WTC11 (cell line): ENCODE measurements at regions not wholly inside any gene's neighbourhood (a gene's known extent, or its start where the extent isn't known, plus 50 kb on each side); places are given as distances from the start of the nearest gene placed in this dataset.

ENCODE experiments used
- ATAC-seq: fragments of 200-7000 bp; cut with Tn5 transposase; 2 replicates; pipeline ENCODE4 v1.10.0; 2021; ENCODE audit warnings: mild to moderate bottlenecking, moderate library complexity
- CTCF ChIA-PET: fragments of 300-600 bp; sonication (Branson Sonifier 250); formaldehyde crosslinking; loops from one replicate; lab custom pipeline; 2021; ENCODE audit warnings: antibody characterized with exemption; lab: Charles Lee
- POLR2A ChIA-PET: fragments of 350-600 bp; sonication (Branson Sonifier 250); formaldehyde crosslinking; loops from one replicate; lab custom pipeline; 2021; ENCODE audit warnings: antibody characterized with exemption; lab: Charles Lee
- DNase-seq: peaks from one replicate; pipeline ENCODE4 v3.0.0; 2021; ENCODE audit warnings: low spot score
- H3K27ac Mint-ChIP-seq: 2 replicates; pipeline ENCODE4 v1.8.0; 2021; ENCODE audit warnings: mixed read lengths
- H3K27me3 Mint-ChIP-seq: 2 replicates; pipeline ENCODE4 v1.8.0; 2021; ENCODE audit warnings: low read depth, mild to moderate bottlenecking, moderate library complexity, mixed read lengths
- H3K36me3 Mint-ChIP-seq: 2 replicates; pipeline ENCODE4 v1.8.0; 2021; ENCODE audit warnings: mixed read lengths
- H3K4me1 Mint-ChIP-seq: 2 replicates; pipeline ENCODE4 v1.8.0; 2022; ENCODE audit warnings: mixed read lengths
- H3K4me3 Mint-ChIP-seq: 2 replicates; pipeline ENCODE4 v1.8.0; 2021; ENCODE audit warnings: mild to moderate bottlenecking, moderate library complexity, mixed read lengths
- H3K9me3 Mint-ChIP-seq: 2 replicates; pipeline ENCODE4 v1.8.0; 2021; ENCODE audit warnings: mixed read lengths
- CBFB ChIP-seq: sonication (generic); formaldehyde crosslinking; IDR thresholded peaks from 2 replicates; pipeline ENCODE4 v1.8.1; 2022; ENCODE audit warnings: mild to moderate bottlenecking, low read depth, missing genetic modification reagents
- CREB1 ChIP-seq: sonication (generic); formaldehyde crosslinking; IDR thresholded peaks from 2 replicates; pipeline ENCODE4 v1.8.0; 2023; ENCODE audit warnings: mild to moderate bottlenecking, missing genetic modification reagents
- E2F5 ChIP-seq: sonication (generic); formaldehyde crosslinking; IDR thresholded peaks from 2 replicates; pipeline ENCODE4 v1.8.1; 2022; ENCODE audit warnings: mild to moderate bottlenecking, moderate library complexity, missing genetic modification reagents
- ERG ChIP-seq: fragments of 250-450 bp; sonication (Bioruptor Pico); IDR thresholded peaks from 2 replicates; pipeline ENCODE4 v1.8.0; 2021; ENCODE audit warnings: mild to moderate bottlenecking
- ETV6 ChIP-seq: sonication (generic); formaldehyde crosslinking; IDR thresholded peaks from 2 replicates; pipeline ENCODE4 v1.8.1; 2022; ENCODE audit warnings: mild to moderate bottlenecking, missing genetic modification reagents
- GABPB1 ChIP-seq: sonication (generic); formaldehyde crosslinking; IDR thresholded peaks from 2 replicates; pipeline ENCODE4 v1.8.1; 2023; ENCODE audit warnings: mild to moderate bottlenecking, missing genetic modification reagents
- GRHL2 ChIP-seq: fragments of 250-450 bp; sonication (Bioruptor Pico); IDR thresholded peaks from 2 replicates; pipeline ENCODE4 v1.8.0; 2022; ENCODE audit warnings: mild to moderate bottlenecking, moderate library complexity; ENCODE audit not compliant: insufficient replicate concordance, severe bottlenecking
- NFE2L1 ChIP-seq: sonication (generic); formaldehyde crosslinking; IDR thresholded peaks from 2 replicates; pipeline ENCODE4 v1.8.1; 2023; ENCODE audit warnings: missing genetic modification reagents
- NR2C2 ChIP-seq: sonication (generic); formaldehyde crosslinking; IDR thresholded peaks from 2 replicates; pipeline ENCODE4 v1.8.0; 2022; ENCODE audit warnings: mild to moderate bottlenecking, missing genetic modification reagents
- PREB ChIP-seq: sonication (generic); formaldehyde crosslinking; IDR thresholded peaks from 2 replicates; pipeline ENCODE4 v1.8.1; 2022; ENCODE audit warnings: mild to moderate bottlenecking, missing genetic modification reagents, moderate library complexity, borderline replicate concordance
- RELA ChIP-seq: sonication (generic); formaldehyde crosslinking; IDR thresholded peaks from 2 replicates; pipeline ENCODE4 v1.8.1; 2022; ENCODE audit warnings: missing genetic modification reagents, mild to moderate bottlenecking, borderline replicate concordance
- TEAD1 ChIP-seq: sonication (generic); formaldehyde crosslinking; IDR thresholded peaks from 2 replicates; pipeline ENCODE4 v1.8.0; 2022; ENCODE audit warnings: mild to moderate bottlenecking, missing genetic modification reagents
- TEAD4 ChIP-seq: sonication (generic); formaldehyde crosslinking; IDR thresholded peaks from 2 replicates; pipeline ENCODE4 v1.8.0; 2022; ENCODE audit warnings: mild to moderate bottlenecking, missing genetic modification reagents
- ZNF263 ChIP-seq: sonication (generic); formaldehyde crosslinking; IDR thresholded peaks from 2 replicates; pipeline ENCODE4 v1.8.1; 2022; ENCODE audit warnings: low read depth, mild to moderate bottlenecking, moderate library complexity, missing genetic modification reagents
- ZNF416 ChIP-seq: fragments of 250-450 bp; sonication (Bioruptor Pico); IDR thresholded peaks from 2 replicates; pipeline ENCODE4 v1.9.0; 2021; ENCODE audit warnings: mild to moderate bottlenecking, inconsistent platforms
- ZNF423 ChIP-seq: fragments of 250-450 bp; sonication (Bioruptor Pico); IDR thresholded peaks from 2 replicates; pipeline ENCODE4 v2.1.2; 2022; ENCODE audit warnings: mild to moderate bottlenecking, moderate library complexity
- TF ChIP-seq, protein P1 (sequence below): sonication (generic); formaldehyde crosslinking; IDR thresholded peaks from 2 replicates; pipeline ENCODE4 v1.8.1; 2022; ENCODE audit warnings: missing genetic modification reagents, borderline replicate concordance
- TF ChIP-seq, protein P2 (sequence below): sonication (generic); formaldehyde crosslinking; IDR thresholded peaks from 2 replicates; pipeline ENCODE4 v1.8.0; 2022; ENCODE audit warnings: mild to moderate bottlenecking, missing genetic modification reagents
- TF ChIP-seq, protein P3 (sequence below): sonication (generic); formaldehyde crosslinking; IDR thresholded peaks from 2 replicates; pipeline ENCODE4 v1.8.0; 2023; ENCODE audit warnings: missing genetic modification reagents, mild to moderate bottlenecking, borderline replicate concordance

GRCh38 chr2:142222715-142223114 lies 91.9 kb upstream of the LRP1B start:
- DNase-seq (no peak), ATAC-seq (no peak)
- POLR2A ChIA-PET, result no interaction called here
- Mint-ChIP-seq H3K27ac (no peak overlapping the region), H3K36me3 (no peaks in the 10 kb centered on the region), H3K4me3 (no peak overlapping the region)
- no peak for TF ChIP-seq E2F5 (CRISPR knock-in tag)
- no peak for TF ChIP-seq ERG (CRISPR knock-in tag)
- TF ChIP-seq, all 79 proteins: peak for 0
- Mint-ChIP-seq H3K4me1 (peaks cover 7% of the 10 kb centered on the region), H3K9me3 (no peaks in the 10 kb centered on the region), H3K27me3 (no peaks in the 10 kb centered on the region)
- CTCF ChIA-PET, result no interaction called here

- H3K36me3 Mint-ChIP-seq, result no peaks in the 10 kb centered on the region
- H3K4me1 Mint-ChIP-seq, result peaks cover 7% of the 10 kb centered on the region
- ChIA-PET CTCF (interaction anchor here (1.3 kb wide), 1 partner anchor 40 kb away, joined by 4 read pairs; no protein-coding TSS in a partner anchor), POLR2A (interaction anchor here (0.6 kb wide), 1 partner anchor 1964 kb away, joined by 7 read pairs; no protein-coding TSS in a partner anchor)
- H3K4me3 Mint-ChIP-seq, result no peak overlapping the region
- H3K27ac Mint-ChIP-seq, result no peak overlapping the region
- no peak for DNase-seq
- no peaks in the 10 kb centered on the region for H3K9me3 Mint-ChIP-seq
- TF ChIP-seq CBFB (no peak), ZNF263 (CRISPR knock-in tag) (no peak), NFE2L1 (CRISPR knock-in tag) (no peak), CREB1 (CRISPR knock-in tag) (no peak), GABPB1 (no peak), GRHL2 (CRISPR knock-in tag) (no peak), NR2C2 (CRISPR knock-in tag) (no peak), ZNF416 (no peak), PREB (no peak), ERG (CRISPR knock-in tag) (no peak), TEAD1 (CRISPR knock-in tag) (no peak), RELA (CRISPR knock-in tag) (no peak), ETV6 (CRISPR knock-in tag) (no peak), TEAD4 (CRISPR knock-in tag) (no peak), ZNF423 (CRISPR knock-in tag) (no peak)
- TF ChIP-seq, protein P1, sequence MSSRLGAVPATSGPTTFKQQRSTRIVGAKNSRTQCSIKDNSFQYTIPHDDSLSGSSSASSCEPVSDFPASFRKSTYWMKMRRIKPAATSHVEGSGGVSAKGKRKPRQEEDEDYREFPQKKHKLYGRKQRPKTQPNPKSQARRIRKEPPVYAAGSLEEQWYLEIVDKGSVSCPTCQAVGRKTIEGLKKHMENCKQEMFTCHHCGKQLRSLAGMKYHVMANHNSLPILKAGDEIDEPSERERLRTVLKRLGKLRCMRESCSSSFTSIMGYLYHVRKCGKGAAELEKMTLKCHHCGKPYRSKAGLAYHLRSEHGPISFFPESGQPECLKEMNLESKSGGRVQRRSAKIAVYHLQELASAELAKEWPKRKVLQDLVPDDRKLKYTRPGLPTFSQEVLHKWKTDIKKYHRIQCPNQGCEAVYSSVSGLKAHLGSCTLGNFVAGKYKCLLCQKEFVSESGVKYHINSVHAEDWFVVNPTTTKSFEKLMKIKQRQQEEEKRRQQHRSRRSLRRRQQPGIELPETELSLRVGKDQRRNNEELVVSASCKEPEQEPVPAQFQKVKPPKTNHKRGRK (CRISPR knock-in tag), result no peak
- TF ChIP-seq, protein P2, sequence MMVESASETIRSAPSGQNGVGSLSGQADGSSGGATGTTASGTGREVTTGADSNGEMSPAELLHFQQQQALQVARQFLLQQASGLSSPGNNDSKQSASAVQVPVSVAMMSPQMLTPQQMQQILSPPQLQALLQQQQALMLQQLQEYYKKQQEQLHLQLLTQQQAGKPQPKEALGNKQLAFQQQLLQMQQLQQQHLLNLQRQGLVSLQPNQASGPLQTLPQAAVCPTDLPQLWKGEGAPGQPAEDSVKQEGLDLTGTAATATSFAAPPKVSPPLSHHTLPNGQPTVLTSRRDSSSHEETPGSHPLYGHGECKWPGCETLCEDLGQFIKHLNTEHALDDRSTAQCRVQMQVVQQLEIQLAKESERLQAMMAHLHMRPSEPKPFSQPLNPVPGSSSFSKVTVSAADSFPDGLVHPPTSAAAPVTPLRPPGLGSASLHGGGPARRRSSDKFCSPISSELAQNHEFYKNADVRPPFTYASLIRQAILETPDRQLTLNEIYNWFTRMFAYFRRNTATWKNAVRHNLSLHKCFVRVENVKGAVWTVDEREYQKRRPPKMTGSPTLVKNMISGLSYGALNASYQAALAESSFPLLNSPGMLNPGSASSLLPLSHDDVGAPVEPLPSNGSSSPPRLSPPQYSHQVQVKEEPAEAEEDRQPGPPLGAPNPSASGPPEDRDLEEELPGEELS (CRISPR knock-in tag), result no peak
- TF ChIP-seq, protein P3, sequence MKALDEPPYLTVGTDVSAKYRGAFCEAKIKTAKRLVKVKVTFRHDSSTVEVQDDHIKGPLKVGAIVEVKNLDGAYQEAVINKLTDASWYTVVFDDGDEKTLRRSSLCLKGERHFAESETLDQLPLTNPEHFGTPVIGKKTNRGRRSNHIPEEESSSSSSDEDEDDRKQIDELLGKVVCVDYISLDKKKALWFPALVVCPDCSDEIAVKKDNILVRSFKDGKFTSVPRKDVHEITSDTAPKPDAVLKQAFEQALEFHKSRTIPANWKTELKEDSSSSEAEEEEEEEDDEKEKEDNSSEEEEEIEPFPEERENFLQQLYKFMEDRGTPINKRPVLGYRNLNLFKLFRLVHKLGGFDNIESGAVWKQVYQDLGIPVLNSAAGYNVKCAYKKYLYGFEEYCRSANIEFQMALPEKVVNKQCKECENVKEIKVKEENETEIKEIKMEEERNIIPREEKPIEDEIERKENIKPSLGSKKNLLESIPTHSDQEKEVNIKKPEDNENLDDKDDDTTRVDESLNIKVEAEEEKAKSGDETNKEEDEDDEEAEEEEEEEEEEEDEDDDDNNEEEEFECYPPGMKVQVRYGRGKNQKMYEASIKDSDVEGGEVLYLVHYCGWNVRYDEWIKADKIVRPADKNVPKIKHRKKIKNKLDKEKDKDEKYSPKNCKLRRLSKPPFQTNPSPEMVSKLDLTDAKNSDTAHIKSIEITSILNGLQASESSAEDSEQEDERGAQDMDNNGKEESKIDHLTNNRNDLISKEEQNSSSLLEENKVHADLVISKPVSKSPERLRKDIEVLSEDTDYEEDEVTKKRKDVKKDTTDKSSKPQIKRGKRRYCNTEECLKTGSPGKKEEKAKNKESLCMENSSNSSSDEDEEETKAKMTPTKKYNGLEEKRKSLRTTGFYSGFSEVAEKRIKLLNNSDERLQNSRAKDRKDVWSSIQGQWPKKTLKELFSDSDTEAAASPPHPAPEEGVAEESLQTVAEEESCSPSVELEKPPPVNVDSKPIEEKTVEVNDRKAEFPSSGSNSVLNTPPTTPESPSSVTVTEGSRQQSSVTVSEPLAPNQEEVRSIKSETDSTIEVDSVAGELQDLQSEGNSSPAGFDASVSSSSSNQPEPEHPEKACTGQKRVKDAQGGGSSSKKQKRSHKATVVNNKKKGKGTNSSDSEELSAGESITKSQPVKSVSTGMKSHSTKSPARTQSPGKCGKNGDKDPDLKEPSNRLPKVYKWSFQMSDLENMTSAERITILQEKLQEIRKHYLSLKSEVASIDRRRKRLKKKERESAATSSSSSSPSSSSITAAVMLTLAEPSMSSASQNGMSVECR (CRISPR knock-in tag), result no peak
- TF ChIP-seq, all 79 proteins: peak for 0
- ATAC-seq, result no peak
- no peaks in the 10 kb centered on the region for H3K27me3 Mint-ChIP-seq
Measured at GRCh38 chr2:142220901-142221300, 90.1 kb upstream of the LRP1B start.
